Left ventricle myocardium superior (tissue), 1 donor: ENCODE measurements at regions not wholly inside any gene's neighbourhood (a gene's known extent, or its start where the extent isn't known, plus 50 kb on each side); places are given as distances from the start of the nearest gene placed in this dataset.
A peak's percentile ranks its signal among the peaks of the same experiment; 100 is the strongest.

Source experiments
- ATAC-seq: fragments of 200-7000 bp; cut with Tn5 transposase; one replicate; pipeline ENCODE4 v1.9.1; 2020; ENCODE audit warnings: mild to moderate bottlenecking, moderate library complexity
- DNase-seq: peaks from one replicate; pipeline ENCODE4 v3.0.0-alpha.2; 2020
- intact Hi-C: fragments of 100-400 bp; cut with micrococcal nuclease; formaldehyde crosslinking; loops from one replicate; pipeline ENCODE4 v1.11.0; 2022
- donor health status: DM: no; HTN: yes; CAD: no; lungs with severe emphysema.

DNA sequence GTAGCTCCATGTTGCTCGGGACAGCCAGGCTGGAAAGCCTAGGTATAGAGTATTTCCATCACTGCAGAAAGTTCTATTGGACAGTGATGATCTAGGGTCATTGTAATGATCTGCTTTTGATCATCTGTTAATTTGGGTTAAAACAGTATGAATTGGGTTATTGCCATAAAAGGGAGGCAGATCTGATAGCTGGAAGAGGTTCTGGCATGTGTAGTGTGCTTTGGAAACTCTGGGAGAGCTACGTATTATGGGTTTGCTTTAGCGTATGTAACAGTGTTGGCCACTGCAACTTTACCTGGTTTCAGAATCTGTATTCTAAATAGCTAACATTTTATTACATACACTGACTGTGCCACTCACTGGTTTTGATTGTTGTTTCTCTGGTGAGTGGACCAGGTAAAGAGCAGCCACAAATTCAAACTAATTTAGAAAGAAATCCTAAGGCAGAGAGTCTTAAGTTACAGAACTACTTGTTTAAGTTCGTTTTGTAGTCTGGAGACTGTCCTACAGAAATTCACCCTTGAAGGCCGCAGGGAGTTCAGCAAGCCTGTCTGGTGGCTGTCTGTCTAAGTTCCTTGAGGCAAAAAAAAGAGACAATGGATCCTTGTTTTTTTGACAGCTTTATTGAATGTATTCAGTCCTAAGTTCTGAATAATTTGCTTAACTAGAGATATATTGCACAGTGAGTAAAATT lies 300.3 kb downstream of the PRL start:
- intact Hi-C loops, result no loop called here
- DNase-seq (no peak), ATAC-seq (no peak)

DNA sequence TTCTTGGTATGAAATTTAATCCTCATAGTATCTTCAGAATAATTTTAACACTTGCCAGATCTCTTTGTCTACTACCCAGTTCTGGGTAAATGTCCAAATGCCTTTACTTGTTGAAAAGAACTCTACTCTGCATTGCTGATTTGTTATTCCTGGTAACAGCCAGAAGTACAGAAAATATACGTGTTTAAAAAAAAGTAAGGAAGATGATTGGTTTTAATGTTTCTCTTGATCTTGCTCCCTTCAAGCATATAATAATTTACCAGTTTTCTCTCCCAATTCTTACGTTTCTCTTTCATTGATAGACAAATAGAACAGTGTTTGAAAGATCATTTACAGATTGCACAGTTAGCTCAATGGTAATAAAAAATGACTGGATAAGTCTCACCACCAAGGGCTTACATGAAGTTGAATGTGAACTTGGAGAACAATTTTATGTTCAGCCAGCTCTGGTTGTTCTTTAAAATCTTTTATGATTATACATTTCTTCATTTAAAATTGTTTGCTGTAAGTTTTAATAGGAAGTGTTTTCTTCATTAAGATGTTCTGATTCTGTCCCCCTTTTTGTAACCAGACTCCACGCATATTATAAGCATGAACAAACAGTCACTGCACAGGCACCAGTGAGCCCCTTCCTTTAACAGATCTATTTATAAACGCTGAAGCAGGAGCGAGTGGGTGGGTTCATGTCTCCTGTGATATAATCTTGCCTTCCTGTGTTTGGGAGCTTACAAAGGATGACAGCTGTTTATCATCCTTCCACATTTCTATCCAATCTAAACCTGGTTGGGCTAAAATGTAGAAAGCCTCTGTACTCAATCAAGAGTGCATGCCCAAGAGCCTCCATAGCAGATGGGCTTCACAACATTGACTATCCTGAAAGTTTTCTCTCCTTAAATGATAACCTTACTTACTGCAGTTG lies 299.5 kb downstream of the PRL start:
- intact Hi-C loops, result no loop called here
- ATAC-seq, result no peak
- DNase-seq, result no peak

DNA sequence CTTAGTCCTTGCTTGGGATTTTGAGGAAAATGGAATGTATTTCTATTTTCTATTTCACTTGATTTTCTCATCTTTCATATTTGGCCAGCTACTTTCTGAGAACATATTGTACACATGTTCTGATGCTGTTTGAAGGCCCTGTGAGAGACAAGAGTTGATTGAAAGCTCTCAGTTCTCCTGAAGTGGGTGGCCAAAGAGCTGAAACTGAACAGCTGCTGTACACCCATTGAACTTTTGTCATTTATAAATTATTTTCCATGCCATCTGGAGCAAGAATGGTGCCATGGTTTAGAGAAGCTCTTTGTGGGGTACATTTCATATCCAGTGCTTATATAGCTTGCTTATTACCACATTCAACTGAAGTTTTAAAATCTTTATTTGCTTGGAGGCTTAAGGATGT lies 298.3 kb downstream of the PRL start:
- DNase-seq (no peak), ATAC-seq (no peak)
- intact Hi-C loops, result no loop called here

DNA sequence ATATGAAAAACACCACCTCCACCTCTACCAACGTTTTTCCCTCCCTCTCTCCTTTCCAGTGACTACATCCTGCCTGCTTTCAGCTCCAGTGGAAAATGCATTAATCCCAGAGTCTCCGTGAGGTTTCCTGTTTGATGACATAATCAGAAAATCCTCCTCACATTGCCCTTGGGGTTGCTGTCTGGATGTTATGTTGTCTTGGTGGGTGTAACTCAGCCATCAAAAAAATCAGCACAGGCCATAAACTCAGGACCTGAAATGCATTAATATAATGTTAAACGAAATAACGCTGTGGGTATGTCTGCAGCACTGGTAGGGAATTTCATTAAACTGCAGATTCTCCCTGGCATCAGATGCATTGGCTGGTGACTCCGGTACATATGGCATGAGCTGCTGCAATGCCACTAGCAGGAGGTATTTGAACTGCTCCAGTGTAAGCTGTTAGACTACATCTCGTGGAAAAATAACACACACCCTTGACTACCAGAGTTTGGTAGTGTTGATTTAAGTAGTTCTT lies 297.8 kb downstream of the PRL start:
- no peak for DNase-seq
- intact Hi-C loops, result no loop called here
- ATAC-seq, result peak; percentile 64

DNA sequence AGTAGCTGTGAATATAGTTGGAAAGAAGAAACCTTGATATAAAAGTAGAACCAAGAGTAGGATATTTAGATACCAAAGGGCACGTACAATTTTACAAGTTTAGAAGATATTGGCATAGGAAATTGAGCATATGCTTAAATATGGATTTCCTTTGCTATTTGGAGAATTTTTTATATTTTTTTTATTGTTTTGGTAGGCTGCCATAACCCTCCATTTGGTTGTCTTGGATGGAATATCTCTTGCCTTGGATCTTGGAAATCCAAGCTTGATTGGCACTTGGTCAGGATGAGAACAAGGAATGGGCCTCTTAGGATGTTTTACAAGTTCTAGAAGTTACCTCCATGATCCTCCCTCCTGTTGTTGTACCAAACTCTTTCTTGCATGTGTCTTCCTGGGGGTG lies 297.1 kb downstream of the PRL start:
- ATAC-seq (no peak), DNase-seq (no peak)
- intact Hi-C loops, result no loop called here

DNA sequence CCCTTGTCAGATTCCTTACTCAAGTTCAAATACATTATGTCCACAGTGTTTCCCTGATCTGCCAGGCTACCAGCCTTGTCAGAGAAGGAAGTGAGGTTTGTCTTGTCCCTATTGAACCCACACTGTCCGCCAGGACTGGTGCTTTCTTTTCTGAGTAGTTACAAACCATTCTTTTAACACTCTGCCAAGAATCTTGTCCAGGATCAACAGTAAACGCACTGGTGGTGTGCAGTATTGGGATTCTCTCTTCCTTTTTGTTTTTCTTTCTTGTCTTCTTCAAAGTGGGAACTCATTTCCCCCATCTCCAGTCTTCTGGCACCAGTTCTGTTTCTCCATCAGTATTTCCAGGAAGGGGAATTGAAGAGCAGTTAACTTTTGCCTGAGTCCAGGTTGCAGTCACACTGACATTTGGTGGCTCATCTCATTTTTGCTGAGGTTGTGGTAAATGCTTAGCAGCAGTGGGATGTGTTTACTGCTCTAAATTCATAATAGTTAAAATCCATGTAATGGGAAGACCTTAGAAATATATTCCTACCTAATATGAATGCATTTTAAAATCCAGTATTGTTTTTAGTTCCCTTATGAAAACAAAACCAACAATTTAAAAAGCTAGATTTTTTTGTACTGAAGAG lies 295.3 kb downstream of the PRL start:
- ATAC-seq (no peak), DNase-seq (no peak)
- intact Hi-C loops, result no loop called here

DNA sequence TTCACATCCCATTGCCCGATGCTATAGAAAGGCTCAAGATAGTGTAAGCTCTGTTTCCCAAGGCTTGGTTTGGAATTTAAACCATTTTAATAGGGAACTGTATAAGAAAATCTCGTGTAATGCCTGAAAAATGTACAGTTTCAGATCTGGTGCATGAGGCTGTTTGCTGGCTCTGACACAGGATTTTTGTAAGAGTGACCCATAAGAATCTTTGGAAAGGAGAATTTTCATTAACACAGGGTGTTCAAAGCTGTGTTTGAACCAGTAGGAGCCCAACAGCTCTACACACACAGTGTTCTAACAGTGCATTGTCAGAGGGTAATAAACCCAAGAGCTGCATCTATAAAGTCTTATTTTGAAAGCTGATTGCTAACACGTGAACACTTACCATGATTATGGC lies 293.5 kb downstream of the PRL start:
- intact Hi-C loops, result no loop called here
- DNase-seq (no peak), ATAC-seq (no peak)

DNA sequence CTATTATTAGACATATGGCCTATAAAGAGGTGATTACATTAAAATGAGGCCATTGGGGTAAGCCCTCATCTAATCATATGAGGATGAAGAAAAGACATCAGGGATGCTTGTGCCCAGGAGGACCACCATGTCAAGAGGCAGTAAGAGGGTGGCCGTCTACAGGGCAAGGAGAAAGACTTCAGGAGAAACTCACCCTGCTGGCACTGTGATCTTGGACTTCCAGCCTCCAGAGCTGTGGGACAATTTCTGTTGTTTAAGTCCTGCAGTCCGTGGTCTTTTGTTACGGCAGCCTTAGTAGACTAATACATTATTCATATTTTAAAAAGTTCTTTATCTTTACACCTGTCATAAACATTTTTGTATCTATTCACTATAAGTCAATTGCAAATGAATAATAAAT lies 290.0 kb downstream of the PRL start:
- intact Hi-C loops, result no loop called here
- ATAC-seq (no peak), DNase-seq (no peak)

DNA sequence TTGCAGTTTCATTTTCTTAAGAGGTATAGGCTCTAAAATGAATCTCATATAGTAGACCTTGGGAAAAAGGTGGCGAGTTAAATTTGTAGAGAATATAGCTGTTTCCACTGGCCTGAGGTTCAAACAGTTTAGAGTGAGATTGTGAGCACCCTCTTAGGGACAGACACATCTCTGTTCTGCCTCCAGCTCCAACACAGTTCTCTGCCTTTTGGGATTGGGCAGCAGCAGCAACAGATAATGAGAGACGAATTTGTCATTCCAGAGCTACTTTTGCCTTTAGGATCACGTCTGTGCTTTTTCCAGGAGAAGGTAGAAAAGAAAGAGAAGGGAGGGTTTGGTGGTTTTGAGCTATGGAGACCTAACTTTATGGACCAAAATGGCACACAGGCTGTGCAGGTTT lies 289.4 kb downstream of the PRL start:
- ATAC-seq (no peak), DNase-seq (no peak)
- intact Hi-C loops, result no loop called here

DNA sequence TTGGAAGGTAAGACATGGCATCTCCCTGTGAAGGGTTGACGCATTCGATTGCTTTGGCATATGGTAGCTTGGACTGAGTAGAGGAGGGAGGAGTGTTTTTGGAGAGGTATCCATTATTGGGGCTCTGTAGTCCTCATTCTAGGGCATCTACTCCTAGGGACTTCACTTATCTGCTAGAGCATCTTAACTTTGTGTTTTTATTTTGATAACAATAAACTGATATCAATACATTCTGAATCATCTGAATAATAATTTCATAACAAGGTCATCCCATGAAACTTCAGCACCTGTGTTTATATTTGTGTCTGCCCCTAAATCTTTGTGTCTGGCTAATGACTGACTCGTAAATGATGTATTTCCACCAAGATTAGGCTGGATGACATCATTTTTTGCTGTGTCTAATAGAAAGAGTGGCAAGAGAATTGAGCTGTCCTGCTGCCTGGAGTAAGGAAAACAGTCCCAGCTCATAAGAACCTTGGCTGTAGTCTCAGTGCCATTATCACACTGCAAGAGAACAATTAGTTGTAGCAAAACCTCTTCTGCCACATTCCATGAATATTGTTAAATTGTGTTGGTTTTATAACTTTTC lies 288.5 kb downstream of the PRL start:
- no peak for ATAC-seq
- intact Hi-C loops, result no loop called here
- no peak for DNase-seq

DNA sequence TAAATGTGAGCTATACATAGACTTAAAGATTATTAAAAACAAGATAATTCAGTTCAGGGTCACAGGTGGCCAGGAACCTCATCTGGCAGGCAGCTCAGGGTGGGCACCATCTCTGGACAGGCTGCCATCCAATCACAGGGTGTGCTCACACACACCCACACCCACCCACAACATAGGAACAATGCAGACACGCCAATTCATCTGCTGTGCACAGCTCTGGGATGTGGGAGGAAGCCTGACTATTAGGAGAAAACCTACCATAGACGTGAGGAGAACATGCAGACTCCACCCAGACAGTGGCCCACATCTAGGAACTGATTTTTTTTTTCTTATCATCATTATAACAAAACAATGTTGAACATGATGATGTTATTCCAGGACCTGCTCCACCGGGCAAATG lies 286.7 kb downstream of the PRL start:
- ATAC-seq, result no peak
- intact Hi-C loops, result no loop called here
- DNase-seq, result no peak

DNA sequence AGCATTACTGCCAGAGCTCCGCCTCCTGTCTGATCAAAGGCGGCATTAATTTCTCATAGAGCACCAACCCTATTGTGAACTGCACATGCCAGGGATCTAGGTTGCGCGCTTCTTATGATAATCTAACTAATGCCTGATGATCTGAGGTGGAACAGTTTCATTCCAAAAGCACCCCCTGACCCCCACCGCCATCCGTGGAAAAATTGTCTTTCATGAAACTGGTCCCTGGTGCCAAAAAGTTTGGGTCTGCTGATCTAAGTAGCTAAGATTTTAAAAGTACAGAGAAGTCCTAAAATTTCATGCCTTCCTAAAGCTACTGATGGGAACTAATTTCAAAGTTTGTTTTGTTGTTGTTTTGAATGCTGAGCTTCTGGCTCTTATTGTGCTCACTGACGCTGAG lies 281.6 kb downstream of the PRL start:
- no peak for DNase-seq
- intact Hi-C loops, result no loop called here
- no peak for ATAC-seq

DNA sequence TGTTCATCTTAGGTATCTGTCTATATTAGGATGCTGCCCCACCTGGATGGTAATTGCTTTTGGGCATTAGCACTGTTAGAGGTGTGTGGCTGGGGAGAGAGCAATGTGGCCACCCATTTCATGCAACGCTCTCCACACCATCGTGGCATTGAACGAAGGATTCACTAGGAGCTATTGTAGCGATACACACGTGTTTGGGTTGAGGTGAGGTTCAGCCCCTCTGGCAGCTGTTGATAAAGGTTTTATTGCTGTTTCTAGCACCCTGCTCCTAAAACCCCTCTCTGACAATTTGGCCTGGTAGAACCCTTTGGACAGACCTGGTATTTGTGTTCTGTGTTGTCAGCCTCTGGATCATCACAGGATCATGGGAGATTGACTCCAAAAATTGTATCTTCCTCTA lies 280.9 kb downstream of the PRL start:
- no peak for ATAC-seq
- DNase-seq, result no peak
- intact Hi-C loops, result no loop called here

DNA sequence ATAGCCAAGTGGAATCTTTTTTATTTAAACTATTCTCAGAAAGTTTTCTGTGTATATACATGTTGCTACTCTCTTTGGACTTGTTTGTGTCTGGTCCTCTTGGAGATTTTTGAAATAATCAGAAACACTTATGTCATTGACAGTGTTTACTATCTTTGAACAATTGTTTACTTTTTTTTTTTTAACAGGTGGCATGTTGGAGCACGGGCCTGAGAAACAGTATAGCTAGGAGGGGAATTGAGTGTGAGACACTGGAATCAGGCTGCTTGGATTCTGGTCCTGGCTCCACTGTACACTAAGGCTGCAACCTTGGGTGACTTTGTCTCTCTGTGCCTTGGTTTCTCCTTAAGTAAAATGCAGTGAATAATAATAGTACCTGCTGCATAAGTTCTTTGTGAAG lies 279.6 kb downstream of the PRL start:
- intact Hi-C loops, result no loop called here
- ATAC-seq (no peak), DNase-seq (no peak)

DNA sequence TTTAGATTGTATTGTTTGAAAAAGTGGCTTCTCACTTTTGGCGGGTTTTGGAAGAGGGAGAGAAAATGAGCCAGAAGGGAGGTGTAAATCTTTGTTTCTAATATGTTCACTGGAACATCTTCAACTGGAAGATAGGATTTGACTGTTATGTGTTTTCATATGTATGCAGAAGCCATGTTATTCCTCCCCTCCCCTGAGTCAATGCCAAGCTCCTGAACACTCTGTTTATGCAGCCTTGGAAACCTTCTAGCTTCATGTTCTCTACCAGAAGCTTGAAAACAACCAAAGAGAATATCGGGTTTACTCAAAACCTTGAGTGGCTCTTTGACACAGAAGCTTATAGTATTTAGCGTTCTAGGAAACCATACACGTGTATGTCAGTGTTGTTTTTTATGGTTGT lies 279.1 kb downstream of the PRL start:
- ATAC-seq (no peak), DNase-seq (no peak)
- intact Hi-C loops, result no loop called here

DNA sequence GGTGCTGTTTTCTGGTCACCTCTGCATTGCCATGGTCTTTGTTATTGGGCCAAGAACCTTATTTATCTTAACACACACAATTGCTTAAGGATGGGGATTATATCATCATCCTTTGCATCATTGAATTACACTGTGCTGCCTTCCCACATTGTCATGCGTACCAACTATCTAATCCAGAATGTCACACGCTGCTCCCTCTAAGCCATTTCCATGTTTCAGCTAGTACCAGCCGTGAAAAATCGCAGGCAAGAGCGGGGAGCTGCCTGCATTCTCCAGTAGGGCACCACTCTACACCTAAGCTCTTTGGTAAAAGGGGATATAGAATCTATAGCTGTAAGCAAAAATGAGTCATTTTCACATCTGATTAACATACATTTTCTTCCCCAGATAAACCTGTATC lies 277.0 kb downstream of the PRL start:
- ATAC-seq, result no peak
- intact Hi-C loops, result no loop called here

DNA sequence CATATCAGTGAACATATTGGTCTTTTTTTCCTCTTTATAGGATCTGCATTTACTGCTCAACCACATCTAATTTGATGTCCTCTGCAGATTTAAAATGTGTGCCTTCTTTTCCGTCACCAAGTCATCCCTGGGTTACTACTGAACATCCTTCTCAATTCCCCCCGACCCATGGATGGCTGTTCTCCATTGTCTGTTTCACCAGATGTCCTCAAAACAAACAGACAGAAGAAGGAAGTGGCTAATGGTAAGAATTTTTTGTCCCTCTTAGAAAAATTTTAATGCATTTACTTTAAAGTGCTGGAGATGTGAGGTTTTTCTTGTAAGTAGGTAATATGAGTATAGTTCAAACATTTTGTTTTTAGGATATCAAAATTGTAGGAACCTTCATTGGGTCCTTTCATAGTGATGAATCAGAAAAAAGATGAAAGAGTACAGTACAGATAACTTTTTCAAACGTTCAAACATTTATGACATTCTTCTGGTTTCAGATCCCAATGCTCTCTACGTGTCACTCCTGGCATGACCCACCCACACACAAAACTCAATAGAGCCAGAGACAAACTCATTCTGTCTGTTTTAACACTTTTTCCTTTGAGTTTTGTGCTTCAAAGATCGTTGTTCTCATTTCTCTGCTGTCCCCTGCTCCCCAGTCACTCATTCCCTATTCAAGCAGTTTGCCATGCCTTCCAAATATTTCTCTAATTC lies 276.4 kb downstream of the PRL start:
- intact Hi-C loops, result no loop called here
- DNase-seq (no peak), ATAC-seq (no peak)

More for the DNA sequence above, 277.0 kb downstream of the PRL start:
- no peak for DNase-seq

DNA sequence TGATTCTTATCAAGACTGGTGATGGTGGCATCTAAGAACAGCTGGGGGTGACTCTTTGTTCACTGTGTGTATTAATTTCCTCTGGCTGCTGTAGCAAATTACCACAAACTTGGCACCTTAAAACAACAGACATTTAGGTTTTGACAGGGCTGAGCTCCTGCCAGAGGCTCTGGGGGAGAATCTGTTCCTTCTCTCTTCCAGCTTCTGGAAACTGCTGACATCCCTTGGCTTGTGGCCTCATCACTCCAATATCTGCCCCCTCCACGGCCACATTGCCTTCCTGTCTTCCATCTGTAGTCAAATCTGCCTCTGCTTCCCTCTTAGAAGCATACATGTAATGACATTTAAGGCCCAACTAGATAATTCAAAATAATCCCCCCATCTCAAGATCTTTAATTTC lies 274.9 kb downstream of the PRL start:
- intact Hi-C loops, result no loop called here
- DNase-seq (no peak), ATAC-seq (no peak)

DNA sequence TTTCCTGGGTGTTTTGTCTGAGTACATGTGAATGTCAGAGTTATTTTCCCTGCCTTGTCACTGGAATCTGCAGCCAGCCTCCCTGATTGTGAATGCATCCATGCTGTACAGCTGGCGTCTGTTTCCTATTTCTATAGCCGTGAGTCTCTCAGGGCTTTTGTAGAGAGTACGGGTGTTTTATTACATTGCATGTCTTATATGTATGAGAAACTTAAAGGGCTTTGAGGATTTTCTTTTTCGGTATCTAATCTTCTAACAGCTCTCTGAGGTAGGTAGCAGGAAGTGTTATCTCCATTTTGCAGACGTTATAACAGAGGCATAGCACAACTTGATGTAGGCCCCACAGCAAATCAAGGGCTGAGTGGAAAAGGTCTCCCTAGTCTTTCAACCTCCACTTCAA lies 272.9 kb downstream of the PRL start:
- ATAC-seq (no peak), DNase-seq (no peak)
- intact Hi-C loops, result no loop called here
